HG02870 (cell line): ENCODE measurements at regions not wholly inside any gene's neighbourhood (a gene's known extent, or its start where the extent isn't known, plus 50 kb on each side); places are given as distances from the start of the nearest gene placed in this dataset.

Source experiments
- ATAC-seq: cut with Tn5 transposase; IDR thresholded peaks from one replicate; pipeline ENCODE4 v1.9.1; 2021; ENCODE audit warnings: mild to moderate bottlenecking, moderate library complexity; ENCODE audit not compliant: unreplicated experiment

DNA sequence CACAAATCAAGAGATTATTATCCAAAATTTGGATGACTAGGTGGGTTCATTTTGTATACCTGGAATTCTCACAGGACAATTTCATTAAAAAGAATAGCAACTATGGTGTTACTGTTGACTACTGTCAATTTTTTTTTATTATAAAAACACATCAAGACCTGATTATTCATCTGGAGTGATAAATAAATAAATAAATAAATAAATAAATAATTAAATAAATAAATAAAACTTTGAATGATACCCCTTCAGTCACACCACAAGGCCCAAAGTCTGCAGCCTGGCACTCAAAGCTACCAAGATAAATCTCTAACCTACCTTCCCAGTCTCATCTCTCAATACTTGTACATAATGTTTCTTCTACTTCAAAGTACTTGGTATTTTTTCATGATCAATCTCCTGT lies 294.0 kb upstream of the KLHL29 start:
- ATAC-seq = no peak

DNA sequence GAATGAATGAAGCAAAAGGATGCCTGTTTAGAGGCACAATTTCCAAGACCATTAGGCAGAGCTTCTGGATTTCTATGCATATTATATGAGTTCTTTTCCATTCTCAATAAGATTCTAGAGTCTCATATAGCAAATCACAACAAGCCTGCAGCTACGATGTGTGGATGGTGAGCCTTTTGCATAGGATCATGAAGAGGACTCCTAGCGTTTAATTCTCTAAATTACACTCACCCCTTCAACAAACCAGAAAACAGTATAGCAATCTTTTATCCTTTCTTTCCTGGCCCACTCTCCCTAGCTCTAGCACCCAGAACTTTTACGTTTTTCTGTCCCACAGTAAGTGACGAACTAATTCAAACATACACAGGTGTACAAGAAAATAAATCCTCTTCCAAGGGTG lies 293.1 kb upstream of the KLHL29 start:
- no peak for ATAC-seq

DNA sequence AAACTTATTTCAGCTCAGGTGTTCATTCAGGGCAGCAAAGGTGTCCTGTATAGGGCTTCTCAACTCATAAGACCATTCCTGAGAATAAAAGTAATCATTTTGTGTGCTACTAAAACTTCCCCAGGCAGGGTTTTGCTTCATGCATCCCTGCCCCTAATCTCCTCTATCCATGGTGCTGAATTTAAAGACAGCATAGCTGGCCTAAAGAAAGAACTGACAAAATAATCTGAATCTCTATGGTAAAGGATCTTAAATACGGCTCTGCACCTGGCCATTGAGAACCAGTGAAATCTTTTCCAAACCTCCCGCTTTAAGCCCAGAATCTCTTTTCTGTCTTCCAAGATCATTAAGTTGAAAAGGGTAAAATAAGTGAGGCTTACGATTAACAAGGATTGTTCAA lies 292.1 kb upstream of the KLHL29 start:
- ATAC-seq = no peak

DNA sequence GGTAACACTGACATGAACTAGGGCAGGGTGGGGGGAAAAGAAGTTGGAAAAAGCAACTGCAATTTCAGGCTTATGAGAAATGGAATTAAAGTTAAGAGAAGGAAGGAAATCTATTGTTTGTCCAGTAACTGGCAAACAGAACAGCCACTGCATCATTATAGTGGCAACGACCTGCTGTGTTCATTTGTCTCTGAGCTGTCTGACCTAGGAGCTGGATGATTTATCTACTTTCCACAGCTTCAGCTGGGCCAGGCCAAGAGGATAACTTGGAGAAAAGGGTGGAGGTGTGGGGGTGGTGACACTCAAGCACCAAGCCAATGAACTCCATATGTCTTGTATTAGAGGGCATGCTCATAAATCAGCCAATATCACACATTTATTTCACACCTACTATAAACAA lies 291.5 kb upstream of the KLHL29 start:
- no peak for ATAC-seq

DNA sequence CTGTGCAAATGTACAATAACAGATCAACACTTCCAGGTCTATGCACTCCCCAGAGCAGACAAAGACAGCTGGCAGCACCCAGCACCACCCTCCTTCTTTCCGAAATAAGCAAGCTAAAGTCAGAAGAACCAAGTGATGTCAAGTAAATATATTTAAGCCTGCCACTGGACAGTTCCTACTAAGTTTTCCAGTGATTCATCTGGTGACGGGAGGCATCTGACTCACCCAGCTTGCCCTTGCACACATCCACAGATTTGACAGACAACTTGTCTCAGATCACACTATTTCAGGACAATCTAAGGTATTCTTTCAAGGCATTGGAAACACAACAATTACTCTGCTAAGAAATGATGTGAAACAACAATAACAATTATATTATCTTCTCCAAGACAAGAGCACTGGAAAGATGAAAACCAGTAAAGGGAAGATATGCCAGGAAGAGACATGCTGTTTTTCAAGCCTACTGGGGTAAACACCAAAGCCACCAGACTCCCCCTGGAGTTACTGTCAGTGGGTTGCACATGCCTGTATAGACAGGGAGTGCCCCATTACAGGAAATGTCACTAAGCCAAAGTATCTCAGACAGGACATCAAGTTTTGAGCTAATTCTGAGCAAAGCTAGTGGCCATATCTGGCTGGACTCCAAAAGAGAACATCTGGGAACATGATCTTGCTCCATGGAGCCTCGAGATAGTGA lies 287.9 kb upstream of the KLHL29 start:
- no peak for ATAC-seq

DNA sequence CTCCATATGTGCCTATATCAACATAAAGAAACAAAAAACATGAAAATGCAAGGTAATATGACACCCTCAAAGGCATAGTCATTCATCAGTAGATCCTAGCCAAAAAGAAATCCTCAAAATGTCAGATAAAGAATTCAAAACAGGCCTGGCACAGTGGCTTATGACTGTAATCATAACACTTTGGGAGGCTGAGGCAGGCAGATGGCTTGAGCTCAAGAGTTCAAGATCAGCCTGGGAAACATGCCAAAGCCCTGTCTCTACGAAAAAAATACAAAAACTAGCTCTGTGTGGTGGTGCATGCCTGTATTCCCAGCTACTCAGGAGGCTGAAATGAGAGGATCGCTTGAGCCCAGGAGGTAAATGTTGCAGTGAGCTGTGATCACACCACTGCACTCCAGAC lies 284.6 kb upstream of the KLHL29 start:
- ATAC-seq = no peak

DNA sequence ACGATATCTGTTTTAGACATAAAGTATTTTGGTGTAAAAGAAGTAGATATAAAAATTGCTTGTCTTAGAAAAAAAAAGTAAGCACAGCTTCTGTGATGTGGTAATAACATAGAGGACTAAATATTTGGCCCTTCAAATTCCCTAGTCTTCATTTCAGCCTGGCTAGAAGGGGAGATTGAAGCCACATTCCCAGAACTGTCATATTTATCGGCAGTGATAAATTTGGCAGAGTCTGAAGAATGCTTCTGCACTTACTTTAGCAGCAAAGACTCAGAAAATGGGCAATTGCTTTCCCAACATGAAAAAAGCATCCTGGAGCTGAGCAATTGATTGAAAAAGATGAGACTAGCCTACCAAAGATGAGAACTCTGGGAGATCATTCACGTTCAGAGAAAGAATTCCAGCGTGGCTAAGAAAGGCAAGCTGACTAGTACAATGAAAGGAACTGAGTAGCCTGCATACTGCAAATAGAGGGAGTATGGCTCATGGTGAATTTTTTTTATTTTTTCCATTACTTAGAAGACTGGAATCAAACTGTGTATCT lies 278.7 kb upstream of the KLHL29 start:
- ATAC-seq = no peak

DNA sequence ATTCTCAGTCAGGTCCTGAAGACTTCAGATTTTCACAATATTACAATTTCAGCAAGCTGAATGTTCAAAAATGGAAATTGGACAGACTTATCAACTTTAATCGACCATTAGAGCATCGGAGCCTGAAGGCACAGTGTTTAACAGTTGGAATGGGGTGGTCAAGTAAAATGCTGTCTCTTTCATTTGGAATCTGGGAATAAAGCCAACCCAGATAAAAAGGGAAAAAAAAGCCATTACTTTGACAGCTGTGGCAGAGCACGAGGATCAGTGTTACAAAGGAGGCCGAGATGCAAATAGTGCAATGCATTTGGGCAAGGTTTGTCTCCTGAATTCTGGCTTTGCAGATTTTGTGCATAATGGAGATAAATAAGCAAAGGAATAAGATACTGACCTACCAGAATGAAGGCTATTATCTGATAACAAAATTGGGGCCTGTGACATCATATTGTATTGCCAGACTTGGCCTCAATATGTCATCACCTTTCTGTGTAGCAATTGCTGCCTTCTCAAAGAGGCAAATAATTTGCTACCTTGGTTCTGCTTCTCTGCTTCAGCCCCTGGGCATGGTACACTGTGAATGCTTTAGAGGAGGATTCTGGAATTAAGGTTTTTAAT lies 277.5 kb upstream of the KLHL29 start:
- no peak for ATAC-seq

DNA sequence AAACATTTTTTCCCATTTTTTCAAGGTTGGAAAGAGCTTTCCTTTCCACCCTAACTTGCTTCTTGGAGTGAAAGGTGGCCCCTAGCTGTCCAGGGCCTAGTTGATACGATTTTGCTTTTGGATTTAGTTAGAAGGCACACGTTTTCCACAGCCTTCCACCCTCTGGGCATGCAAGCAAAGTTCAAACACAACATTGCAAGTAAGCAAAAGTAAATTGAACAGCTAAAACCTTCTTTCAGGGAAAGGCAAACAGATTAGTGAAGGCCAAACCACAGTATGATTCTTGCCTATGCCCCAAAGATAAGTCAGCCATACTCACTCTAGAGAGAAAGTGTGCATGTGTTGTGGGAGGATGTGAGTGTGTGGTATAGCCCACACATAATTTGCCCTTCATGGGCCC lies 273.7 kb upstream of the KLHL29 start:
- no peak for ATAC-seq

DNA sequence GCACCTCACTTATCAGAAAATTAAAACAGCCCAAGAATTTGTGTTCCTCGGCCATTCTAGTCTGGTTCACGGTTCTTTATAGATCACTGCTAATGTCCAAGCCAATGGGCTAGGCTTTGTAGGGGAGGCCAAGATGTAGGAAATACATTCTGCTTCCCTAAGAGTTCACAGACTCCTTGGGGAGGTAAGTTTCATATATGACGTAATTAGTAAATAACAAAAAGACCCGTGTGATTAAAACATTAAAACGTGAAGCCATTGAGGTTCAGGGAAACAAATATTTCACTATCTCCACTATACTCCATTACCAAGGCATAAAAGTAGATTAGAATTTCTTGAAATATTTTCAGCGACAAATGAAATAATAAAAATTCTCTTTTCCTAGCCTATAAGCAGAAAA lies 272.5 kb upstream of the KLHL29 start:
- no peak for ATAC-seq

DNA sequence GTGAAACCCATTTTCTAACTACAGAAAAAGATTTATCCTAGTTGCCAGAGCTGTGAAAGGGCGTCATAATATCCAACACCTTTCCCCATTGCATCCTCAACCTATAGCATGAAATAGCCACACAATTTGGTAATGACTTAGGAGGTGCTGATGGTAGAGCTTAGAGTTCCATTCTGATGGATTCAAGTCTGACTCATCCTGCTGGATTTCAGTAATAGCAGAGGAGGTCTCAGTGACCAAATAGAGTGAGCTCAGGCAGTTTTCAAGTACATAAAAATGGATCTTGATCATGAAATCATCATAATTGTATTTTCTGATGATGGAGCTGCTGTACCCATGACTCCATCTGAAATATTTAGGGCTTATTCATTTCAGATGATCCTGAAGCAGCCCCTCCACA lies 270.7 kb upstream of the KLHL29 start:
- ATAC-seq = no peak

DNA sequence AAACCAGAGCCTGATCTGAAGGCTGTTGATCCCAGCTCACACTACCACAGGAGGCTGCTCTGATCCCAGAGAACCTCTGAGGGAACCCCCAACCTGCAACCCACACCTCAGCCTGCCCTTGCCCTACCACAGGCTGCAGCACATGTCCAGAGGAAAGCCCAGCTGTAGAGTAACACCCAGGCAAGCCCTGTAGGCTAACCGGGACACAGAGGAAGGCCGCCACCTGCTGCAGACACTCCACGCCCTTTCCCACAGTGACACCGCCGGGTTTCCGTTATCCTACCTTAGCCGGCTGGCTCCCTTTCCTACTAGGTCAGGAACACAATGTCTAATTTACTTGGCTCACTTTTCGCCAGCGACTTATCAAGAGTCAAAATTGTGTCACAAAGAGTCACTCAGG lies 266.7 kb upstream of the KLHL29 start:
- no peak for ATAC-seq

DNA sequence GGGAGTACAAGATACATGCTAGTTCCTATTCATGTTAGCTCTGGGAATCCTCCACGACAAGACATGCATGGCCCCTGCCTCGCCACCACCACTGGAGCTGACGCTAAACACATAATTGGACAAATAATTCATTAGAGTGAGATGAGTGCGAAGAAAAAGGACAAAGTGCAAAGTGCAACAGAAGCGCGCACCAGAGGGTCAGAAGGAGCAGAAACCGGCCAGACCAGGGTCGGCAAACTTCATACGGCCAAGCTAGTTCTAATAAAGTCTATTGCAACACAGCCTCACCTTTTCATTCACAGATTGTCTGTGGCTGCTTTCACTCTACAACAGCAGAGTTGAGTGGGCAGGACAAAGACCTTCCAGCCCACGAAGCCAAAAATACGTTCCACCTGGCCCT lies 266.1 kb upstream of the KLHL29 start:
- ATAC-seq = no peak

DNA sequence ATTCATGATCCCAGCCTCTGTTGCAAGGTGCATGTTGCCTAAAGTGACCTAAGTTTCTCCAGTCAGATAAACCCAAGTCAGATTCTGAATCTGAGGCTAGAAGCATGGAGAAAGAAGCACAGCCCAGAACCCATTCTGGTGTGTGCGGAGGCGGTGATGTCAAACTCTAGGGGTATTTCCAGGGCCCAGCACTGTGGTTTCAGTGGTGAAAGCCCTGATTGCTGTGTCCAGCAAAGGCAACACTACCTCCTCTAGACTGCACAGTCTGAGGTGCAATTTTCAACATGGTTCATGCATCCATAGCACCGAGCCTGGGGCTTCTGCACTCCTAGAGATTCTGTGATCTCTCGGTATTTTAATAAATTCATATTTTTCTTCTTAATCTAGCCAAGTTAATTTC lies 264.8 kb upstream of the KLHL29 start:
- ATAC-seq = peak; percentile 60

DNA sequence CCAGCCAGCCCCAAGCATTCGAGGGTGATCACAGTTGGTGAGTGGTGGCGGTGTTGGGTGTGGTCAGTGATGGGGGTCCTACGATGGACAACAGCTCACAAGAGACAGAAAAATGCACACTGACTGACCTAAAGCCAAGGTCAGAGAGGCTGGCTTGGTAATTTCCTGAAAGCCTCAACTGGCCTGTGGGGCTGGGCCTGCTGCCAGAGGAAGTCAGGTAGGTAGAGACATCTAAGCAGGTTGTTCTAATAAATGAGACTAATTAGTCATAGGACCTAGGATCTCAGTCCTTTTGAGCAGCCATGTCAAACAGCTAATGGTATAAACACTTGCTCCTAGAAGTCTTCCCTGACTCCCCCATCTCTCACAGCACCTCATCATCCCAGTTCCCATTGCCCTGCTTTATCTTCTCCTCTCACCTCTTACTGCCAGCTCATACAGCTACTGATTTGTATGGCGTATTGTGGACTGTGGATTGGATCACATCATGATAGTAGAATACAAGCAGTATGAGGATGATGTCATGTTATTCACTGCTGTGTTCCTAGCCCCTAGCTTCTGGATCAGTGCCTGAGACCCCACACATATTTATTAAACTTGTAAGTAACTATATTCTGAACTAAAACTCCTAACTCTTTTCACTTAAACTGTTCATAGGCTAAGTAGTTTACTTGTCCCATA lies 262.9 kb upstream of the KLHL29 start:
- no peak for ATAC-seq

DNA sequence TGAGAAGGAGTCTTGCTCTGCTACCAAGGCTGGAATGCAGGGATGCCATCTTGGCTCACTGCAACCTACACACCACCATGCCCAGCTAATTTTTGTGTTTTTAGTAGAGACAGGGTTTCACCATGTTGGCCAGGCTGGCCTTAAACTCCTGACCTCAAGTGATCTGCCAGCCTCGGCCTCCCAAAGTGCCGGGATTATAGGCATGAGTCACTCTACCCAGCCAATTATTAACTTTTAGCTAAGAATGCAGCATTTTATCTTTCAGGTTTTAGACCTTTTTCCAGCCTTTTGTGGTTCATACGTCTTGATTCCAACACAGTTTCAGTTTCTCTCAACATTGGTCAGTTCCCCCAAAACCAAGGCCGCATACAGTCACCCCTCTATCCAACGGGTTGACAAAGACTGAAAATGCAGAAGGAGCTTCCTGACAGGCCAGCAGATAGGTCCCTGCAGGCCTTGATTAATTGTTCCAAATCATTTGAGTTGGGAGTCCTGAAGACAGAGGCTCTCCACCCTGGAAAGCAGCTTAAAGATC lies 262.2 kb upstream of the KLHL29 start:
- ATAC-seq = no peak

DNA sequence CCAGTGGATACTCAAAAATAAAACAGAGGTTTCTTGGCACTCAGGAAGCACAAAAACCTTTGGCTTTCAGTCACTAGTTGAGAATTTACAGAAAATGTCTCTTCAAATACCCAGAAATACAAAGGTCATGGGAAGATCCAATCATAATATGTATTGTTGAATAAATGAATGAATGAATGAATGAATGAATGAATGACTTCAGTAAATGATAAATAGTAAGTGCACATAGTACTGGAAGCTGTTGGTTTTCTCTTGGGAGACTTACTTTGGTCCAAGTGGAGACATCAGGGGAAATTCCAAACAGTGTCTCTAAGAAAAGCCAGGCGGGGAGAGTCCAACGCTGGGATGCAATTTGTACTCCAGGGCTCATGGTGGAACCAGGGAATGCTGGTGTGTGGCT lies 261.3 kb upstream of the KLHL29 start:
- ATAC-seq = no peak

DNA sequence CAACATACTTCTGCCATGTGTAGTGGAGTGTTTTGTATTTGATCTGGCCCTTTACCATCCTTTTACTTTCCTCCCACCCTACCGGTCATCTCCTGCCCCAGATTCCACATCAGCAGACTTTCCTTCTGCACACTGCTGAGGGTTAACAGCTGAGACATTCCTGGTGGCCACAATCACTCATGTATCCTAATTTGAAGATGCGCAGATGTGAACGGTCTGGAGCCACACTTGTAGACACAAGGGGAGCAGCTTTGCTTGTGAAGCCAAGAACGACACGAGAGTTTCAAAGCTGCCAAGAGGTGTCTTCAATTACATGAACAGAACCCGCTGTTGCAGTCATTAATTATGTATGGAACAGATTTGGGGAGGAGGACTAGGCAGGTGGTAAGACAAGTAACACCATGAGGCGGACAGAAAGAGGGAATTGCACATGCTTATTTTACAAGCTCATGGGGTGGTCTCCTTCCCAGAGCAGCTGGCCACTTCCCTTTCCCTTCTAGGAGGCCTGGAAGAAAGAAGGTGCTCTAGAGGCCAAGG lies 260.7 kb upstream of the KLHL29 start:
- no peak for ATAC-seq

DNA sequence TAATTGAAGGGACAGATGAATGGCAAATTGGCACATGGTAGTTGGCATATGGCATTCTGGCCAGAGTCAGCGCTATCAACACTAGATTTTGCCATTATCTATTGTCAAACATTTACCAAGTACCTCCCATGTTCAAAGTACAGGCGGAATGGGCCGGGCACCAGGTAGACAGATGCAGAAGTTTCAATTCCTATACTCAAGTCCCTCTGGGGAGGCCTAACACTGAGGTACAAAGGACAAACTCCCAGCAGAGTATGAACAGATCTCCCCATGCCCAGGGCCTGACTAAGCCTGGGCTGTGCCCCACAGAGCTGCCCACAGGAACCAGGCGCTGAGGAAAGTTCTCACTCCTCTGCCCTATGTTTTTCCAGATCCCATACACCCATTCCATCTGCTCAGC lies 257.5 kb upstream of the KLHL29 start:
- no peak for ATAC-seq

DNA sequence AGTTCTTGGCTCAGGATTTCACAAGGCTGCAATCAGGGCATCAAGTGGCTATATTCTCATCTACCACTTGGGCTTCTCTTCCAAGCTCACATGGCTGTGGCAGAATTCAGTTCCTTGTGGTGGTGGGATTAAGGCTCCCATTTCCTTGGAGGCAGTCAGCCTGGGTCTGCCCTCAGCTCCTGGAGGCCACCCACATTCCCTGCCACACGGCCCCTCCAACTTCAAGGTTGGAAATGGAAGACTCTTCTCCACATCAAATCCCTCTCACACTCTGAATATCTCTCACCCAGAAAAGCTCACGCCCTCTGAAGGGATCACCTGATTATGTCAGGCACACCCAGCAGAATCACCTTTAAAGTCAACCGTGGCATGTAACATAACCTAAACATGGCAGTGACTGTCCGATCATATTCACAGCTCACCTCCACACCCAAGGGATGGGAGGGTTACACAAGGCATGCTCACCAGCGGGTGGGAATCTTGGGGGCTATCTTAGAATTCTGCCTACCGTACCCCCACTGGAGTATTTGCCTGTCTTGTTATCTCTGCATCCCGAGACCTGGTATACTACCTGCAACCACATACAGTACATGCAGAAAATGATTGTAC lies 256.2 kb upstream of the KLHL29 start:
- no peak for ATAC-seq

DNA sequence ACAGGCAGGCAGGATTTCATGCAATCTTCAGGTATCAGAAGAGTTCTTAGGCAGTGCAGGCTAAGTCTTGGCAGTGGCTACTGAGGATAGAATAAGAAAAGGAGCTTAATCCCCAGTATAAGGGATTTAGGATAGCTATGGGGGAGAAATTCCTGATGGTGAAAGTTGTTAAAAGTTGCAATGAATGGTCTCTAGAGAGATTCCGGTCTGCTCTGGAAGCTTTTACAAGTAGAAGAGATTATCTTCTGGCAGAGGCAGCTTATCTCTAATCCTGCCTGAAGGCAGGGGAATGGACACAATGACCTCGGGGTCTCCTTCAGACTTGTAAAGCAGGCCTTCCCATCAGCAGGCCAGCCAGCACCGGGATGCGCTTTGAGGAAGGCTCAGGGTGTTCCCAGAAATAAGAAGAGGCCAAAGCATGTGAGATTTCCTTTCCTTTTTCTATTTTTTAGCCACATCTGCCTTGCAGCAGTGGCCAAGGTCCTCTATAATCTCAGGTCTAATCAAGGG lies 253.9 kb upstream of the KLHL29 start:
- no peak for ATAC-seq
